ENCODE measurements at regions not wholly inside any gene's neighbourhood (a gene's known extent, or its start where the extent isn't known, plus 50 kb on each side); places are given as distances from the start of the nearest gene placed in this dataset.
"Not testable (repeated sequence)": the region's sequence is repeated elsewhere in the genome, so short reads cannot be mapped to it uniquely, and the experiment has no call there.

DNA sequence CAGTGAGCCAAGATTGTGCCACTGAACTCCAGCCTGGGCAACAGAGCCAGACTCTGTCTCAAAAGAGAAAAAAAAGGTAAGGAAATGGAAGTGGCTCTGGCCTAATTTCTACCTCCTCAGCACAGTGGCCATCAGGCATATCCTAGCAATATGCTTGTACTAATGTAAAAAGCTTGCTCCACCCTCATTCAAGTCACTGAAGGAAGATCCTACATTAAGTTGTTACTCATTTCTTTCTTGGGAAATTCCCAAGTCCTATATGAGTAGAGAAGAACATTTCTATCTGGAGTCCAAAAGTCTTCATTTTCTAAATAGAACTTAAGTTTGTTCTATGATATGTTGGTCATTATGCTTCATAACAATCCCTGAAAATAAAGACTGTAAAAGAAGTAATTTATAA, 67.3 kb upstream of the HOXC13 start:
- no peak overlapping the region for H3K4me3 Mint-ChIP-seq
- H3K36me3 Mint-ChIP-seq: no peaks in the 10 kb centered on the region
- CTCF ChIA-PET: no interaction called here
- H3K4me1 Mint-ChIP-seq: no peaks in the 10 kb centered on the region
- no peak for DNase-seq
- H3K9me3 Mint-ChIP-seq: no peaks in the 10 kb centered on the region
- peaks cover 23% of the 10 kb centered on the region for H3K27me3 Mint-ChIP-seq
- no peak overlapping the region for H3K27ac Mint-ChIP-seq

DNA sequence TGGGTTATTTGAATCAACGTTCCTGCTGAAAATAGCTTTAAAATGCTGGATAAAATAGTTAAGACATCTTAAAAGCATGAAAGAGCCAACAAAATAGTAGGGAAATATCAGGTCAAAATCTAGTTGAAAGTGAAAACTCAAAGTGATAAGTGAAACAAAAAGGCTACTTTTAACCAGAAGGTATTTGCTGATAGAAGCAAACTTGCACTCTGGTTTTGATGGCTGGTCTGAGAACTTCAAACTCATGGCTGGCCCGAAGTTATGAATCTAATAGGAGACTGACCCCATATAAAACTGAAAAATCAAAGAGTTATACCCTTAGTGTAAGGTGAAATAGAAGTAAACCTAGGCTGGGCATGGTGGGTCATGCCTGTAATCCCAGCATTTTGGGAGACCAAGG, 66.3 kb upstream of the HOXC13 start:
- Mint-ChIP-seq H3K36me3 (no peaks in the 10 kb centered on the region), H3K27ac (no peak overlapping the region), H3K4me1 (no peaks in the 10 kb centered on the region), H3K9me3 (no peaks in the 10 kb centered on the region), H3K4me3 (no peak overlapping the region), H3K27me3 (peaks cover 22% of the 10 kb centered on the region)
- no peak for DNase-seq
- CTCF ChIA-PET: no interaction called here

DNA sequence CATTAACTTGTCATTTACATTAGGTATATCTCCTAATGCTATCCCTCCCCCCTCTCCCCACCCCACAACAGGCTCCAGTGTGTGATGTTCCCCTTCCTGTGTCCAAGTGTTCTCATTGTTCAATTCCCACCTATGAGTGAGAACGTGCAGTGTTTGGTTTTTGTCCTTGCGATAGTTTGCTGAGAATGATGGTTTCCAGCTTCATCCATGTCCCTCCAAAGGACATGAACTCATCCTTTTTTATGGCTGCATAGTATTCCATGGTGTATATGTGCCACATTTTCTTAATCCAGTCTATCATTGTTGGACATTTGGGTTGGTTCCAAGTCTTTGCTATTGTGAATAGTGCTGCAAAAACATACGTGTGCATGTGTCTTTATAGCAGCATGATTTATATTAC, 60.7 kb upstream of the HOXC13 start:
- H3K4me3 Mint-ChIP-seq, H3K36me3 Mint-ChIP-seq, H3K9me3 Mint-ChIP-seq, H3K4me1 Mint-ChIP-seq, DNase-seq, H3K27ac Mint-ChIP-seq, CTCF ChIA-PET: not testable (repeated sequence)
- peaks cover 17% of the 10 kb centered on the region for H3K27me3 Mint-ChIP-seq

DNA sequence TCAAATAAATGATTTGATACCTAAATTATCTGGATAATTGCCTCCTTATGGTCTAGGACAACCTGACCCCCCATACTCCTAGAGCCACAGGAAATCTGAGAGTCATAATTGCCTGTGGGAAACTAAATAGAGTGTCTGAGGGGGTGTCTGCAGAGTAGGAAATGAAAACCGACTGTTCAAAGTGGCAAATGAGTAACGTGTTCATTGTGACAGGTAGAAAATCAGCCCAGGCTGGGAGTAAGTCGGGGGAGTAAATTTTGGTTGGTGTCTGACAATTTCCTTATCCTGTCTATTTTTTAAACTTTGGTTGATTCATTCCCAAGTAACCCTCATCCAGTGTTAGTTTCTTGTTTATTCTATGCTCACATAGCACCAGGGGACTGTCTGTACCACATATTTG, 51.6 kb upstream of the HOXC13 start:
- Mint-ChIP-seq H3K27ac (no peak overlapping the region), H3K9me3 (no peaks in the 10 kb centered on the region), H3K36me3 (no peaks in the 10 kb centered on the region), H3K4me1 (no peaks in the 10 kb centered on the region), H3K27me3 (peaks cover 37% of the 10 kb centered on the region), H3K4me3 (no peak overlapping the region)
- no peak for DNase-seq
- CTCF ChIA-PET: no interaction called here

DNA sequence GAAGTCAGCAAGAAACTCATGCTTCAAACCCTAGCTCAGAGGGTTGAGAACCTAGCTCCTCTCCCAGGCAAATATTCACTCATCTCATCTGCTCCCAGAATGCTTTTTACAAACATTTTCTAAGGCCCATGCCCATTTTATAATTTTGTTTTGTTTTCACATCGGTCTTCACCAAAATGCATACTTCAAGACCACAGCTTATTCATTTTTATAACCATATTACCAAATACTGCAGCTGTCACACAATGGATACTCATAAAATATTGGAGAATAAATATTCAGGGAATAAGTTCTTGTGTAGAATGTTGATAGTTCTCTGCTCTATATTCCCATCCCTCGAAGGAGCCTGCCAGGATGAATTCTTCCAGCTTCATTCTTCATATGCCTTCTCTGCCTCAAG, 50.8 kb upstream of the HOXC13 start:
- no peak for DNase-seq

More for the DNA sequence above, 50.8 kb upstream of the HOXC13 start:
- Mint-ChIP-seq H3K9me3 (no peaks in the 10 kb centered on the region), H3K4me3 (no peak overlapping the region), H3K27me3 (peaks cover 39% of the 10 kb centered on the region), H3K27ac (no peak overlapping the region), H3K4me1 (no peaks in the 10 kb centered on the region), H3K36me3 (no peaks in the 10 kb centered on the region)
- CTCF ChIA-PET: interaction anchor here (0.7 kb wide), 1 partner anchor 144 kb away, joined by 4 read pairs; no protein-coding TSS in a partner anchor
